A549 (cell line): ENCODE measurements at regions not wholly inside any gene's neighbourhood (a gene's known extent, or its start where the extent isn't known, plus 50 kb on each side); places are given as distances from the start of the nearest gene placed in this dataset.
"Not testable (repeated sequence)": the region's sequence is repeated elsewhere in the genome, so short reads cannot be mapped to it uniquely, and the experiment has no call there.

Source experiments
- ATAC-seq, 2 experiments: fragments of 200-7000 bp in 1 of 2; fragments of >200 bp in 1 of 2; cut with Nextera tagmentation in 1 of 2; cut with Tn5 transposase in 1 of 2; 3 replicates each; pipeline versions ENCODE4 v1.8.0 to v1.9.1; 2018 to 2020; ENCODE audit warnings: mild to moderate bottlenecking in 1 of 2, moderate library complexity in 1 of 2
- CTCF ChIA-PET: fragments of 300-600 bp; sonication (Branson Sonifier 250); formaldehyde crosslinking; extraction: SDS; loops from one replicate; lab custom pipeline; 2021; ENCODE audit warnings: antibody characterized with exemption, inconsistent platforms; lab: Yijun Ruan, JAX
- POLR2A ChIA-PET: fragments of 350-600 bp; formaldehyde crosslinking; extraction: SDS; loops from one replicate; lab custom pipeline; 2021; ENCODE audit warnings: antibody characterized with exemption, inconsistent platforms; lab: Yijun Ruan, JAX
- DNase-seq, 2 experiments: peaks; one replicate each; pipeline versions ENCODE4 v3.0.0 to v3.0.0-alpha.2; 2011 to 2016; ENCODE audit warnings: low read depth in 1 of 2, low spot score in 1 of 2
- FAIRE-seq: peaks from 2 replicates; lab custom pipeline; 2011; peaks lifted over from hg19 to GRCh38; lab: Jason Lieb, UNC
- H3K27ac ChIP-seq, 2 experiments: fragments of >200 bp; sonication (Bioruptor Twin); formaldehyde crosslinking; 3 replicates each; pipeline ENCODE4 v1.5.1; 2016 to 2017
- H3K4me1 ChIP-seq: fragments of >200 bp; sonication (Bioruptor Twin); formaldehyde crosslinking; 3 replicates; pipeline ENCODE4 v1.6.1; 2016
- H3K4me2 ChIP-seq: fragments of >200 bp; sonication (Bioruptor Twin); formaldehyde crosslinking; 3 replicates; pipeline ENCODE4 v1.6.1; 2016
- H3K4me3 ChIP-seq: fragments of >200 bp; sonication (Bioruptor Twin); formaldehyde crosslinking; 3 replicates; pipeline ENCODE4 v1.5.1; 2016
- H3K9me3 ChIP-seq: fragments of >200 bp; sonication (Bioruptor Twin); formaldehyde crosslinking; 3 replicates; pipeline ENCODE4 v1.6.1; 2016
- BHLHE40 ChIP-seq: IDR thresholded peaks from 2 replicates; pipeline ENCODE4 v1.6.1; 2012; ENCODE audit warnings: low read depth, low read length, inconsistent platforms
- CEBPB ChIP-seq, 2 experiments: fragments of >200 bp in 1 of 2; sonication (Bioruptor Twin) in 1 of 2; formaldehyde crosslinking in 1 of 2; IDR thresholded peaks; 2 replicates each; pipeline ENCODE4 v1.6.1; 2012 to 2016
- CHD2 ChIP-seq: fragments of 150-350 bp; IDR thresholded peaks from 2 replicates; pipeline ENCODE4 v1.6.1; 2014; ENCODE audit warnings: low read length; ENCODE audit not compliant: partially characterized antibody
- EHF ChIP-seq: fragments of 250-450 bp; sonication (Bioruptor Pico); IDR thresholded peaks from 2 replicates; pipeline ENCODE4 v1.5.0; 2020; ENCODE audit warnings: mild to moderate bottlenecking
- EHMT2 ChIP-seq: fragments of 200-600 bp; sonication (generic); IDR thresholded peaks from 2 replicates; pipeline ENCODE4 v1.6.1; 2016; ENCODE audit warnings: antibody characterized with exemption, low read depth, mild to moderate bottlenecking, moderate library complexity
- ESRRA ChIP-seq: fragments of 150-350 bp; IDR thresholded peaks from 2 replicates; pipeline ENCODE4 v1.6.1; 2014; ENCODE audit warnings: mild to moderate bottlenecking, low read length, borderline replicate concordance
- GATA3 ChIP-seq: IDR thresholded peaks from 2 replicates; pipeline ENCODE4 v1.6.1; 2012; ENCODE audit warnings: borderline replicate concordance
- HES2 ChIP-seq: fragments of >200 bp; sonication (Bioruptor Twin); formaldehyde crosslinking; IDR thresholded peaks from 2 replicates; pipeline ENCODE4 v1.6.1; 2016
- HOXB5 ChIP-seq: fragments of 250-450 bp; sonication (Bioruptor Pico); IDR thresholded peaks from 2 replicates; pipeline ENCODE4 v1.5.0; 2020; ENCODE audit warnings: mild to moderate bottlenecking, moderate library complexity
- JUN ChIP-seq, 2 experiments: fragments of >200 bp; sonication (Bioruptor Twin); formaldehyde crosslinking; IDR thresholded peaks; 2 replicates in 1 of 2; 3 replicates in 1 of 2; pipeline ENCODE4 v1.6.1; 2016 to 2017
- JUNB ChIP-seq: fragments of >200 bp; sonication (Bioruptor Twin); formaldehyde crosslinking; IDR thresholded peaks from 2 replicates; pipeline ENCODE4 v1.6.1; 2016
- KDM5A ChIP-seq: fragments of 200-600 bp; sonication (generic); IDR thresholded peaks from 2 replicates; pipeline ENCODE4 v1.6.1; 2016; ENCODE audit warnings: antibody characterized with exemption, mild to moderate bottlenecking
- NPAS2 ChIP-seq: fragments of 250-450 bp; sonication (Bioruptor Pico); IDR thresholded peaks from 2 replicates; pipeline ENCODE4 v1.8.0; 2022; ENCODE audit warnings: mild to moderate bottlenecking, moderate library complexity, borderline replicate concordance
- POLR2AphosphoS2 ChIP-seq: conservative IDR thresholded peaks from 2 replicates; pipeline ENCODE4 v1.6.1; 2012; ENCODE audit warnings: low read length, improper control_type of control experiment, inconsistent platforms
- RCOR1 ChIP-seq: fragments of 150-350 bp; IDR thresholded peaks from 2 replicates; pipeline ENCODE4 v1.6.1; 2014; ENCODE audit warnings: antibody characterized with exemption, low read length, low read depth
- RFX5 ChIP-seq: fragments of 450-650 bp; IDR thresholded peaks from 2 replicates; pipeline ENCODE4 v1.7.1; 2014; ENCODE audit warnings: antibody characterized with exemption, mild to moderate bottlenecking, moderate library complexity
- RNF2 ChIP-seq: fragments of 200-600 bp; sonication (generic); IDR thresholded peaks from 2 replicates; pipeline ENCODE4 v1.6.1; 2016; ENCODE audit warnings: low read depth, mild to moderate bottlenecking, antibody characterized with exemption, moderate library complexity, borderline replicate concordance
- TFCP2L1 ChIP-seq: fragments of 250-450 bp; sonication (Bioruptor Pico); IDR thresholded peaks from 2 replicates; pipeline ENCODE4 v1.5.0; 2021; ENCODE audit warnings: mild to moderate bottlenecking
- TP53 ChIP-seq: fragments of 250-450 bp; sonication (Bioruptor Pico); IDR thresholded peaks from 2 replicates; pipeline ENCODE4 v1.5.0; 2021; ENCODE audit warnings: mild to moderate bottlenecking, moderate library complexity
- ZC3H11A ChIP-seq: fragments of 450-650 bp; IDR thresholded peaks from 2 replicates; pipeline ENCODE4 v1.6.1; 2014; ENCODE audit warnings: antibody characterized with exemption, mild to moderate bottlenecking
- WGBS: methylation state at CpG from one replicate; pipeline ENCODE4 v1.1.6; 2017; ENCODE audit errors: missing lambda C conversion rate; 5-methylcytosine and 5-hydroxymethylcytosine counted together
- TF ChIP-seq, protein P1 (sequence below): fragments of 250-450 bp; sonication (Bioruptor Pico); IDR thresholded peaks from 2 replicates; pipeline ENCODE4 v1.5.0; 2020; ENCODE audit warnings: low read depth, mild to moderate bottlenecking, moderate library complexity

DNA sequence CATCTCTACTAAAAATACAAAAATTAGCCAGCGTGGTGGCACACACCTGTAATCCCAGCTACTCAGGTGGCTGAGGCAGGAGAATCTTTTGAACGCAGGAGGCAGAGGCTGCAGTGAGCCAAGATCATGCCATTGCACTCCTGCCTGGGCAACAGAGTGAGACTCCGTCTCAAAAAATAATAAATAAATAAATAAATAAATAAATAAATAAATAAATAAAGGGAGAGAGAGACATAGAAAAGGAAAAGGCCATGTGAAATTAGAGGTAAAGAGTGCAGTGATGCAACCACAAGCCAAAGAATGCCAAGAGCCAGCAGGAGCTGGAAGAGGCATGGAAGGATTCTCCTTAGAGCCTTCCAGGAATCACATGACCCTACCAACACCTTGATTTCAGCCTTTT lies 107.0 kb upstream of the SRSF6 start:
- H3K4me3 ChIP-seq, H3K4me2 ChIP-seq, CTCF ChIA-PET, H3K9me3 ChIP-seq, DNase-seq, H3K27ac ChIP-seq, FAIRE-seq, POLR2A ChIA-PET, H3K4me1 ChIP-seq, ATAC-seq: not testable (repeated sequence)
- TF ChIP-seq ZC3H11A, result peak; percentile 60
- 13% methylated on average over 3 of the region's 3 CpGs for WGBS

- ChIA-PET POLR2A (no interaction called here), CTCF (no interaction called here)
- Histone ChIP-seq H3K4me1 (no peaks in the 10 kb centered on the region), H3K4me3 (no peak overlapping the region), H3K27ac (no peak overlapping the region), H3K9me3 (no peaks in the 10 kb centered on the region), H3K4me2 (no peak overlapping the region)
- FAIRE-seq, result no peak
- no peak for DNase-seq
- 5% methylated on average over 2 of the region's 2 CpGs for WGBS
- no peak for ATAC-seq
- no peak for TF ChIP-seq NPAS2 (CRISPR knock-in tag)
- no peak for TF ChIP-seq CEBPB (IDR thresholded peaks at IDR 0.05)
- no peak for TF ChIP-seq KDM5A
- TF ChIP-seq ESRRA, result no peak
- no peak for TF ChIP-seq POLR2AphosphoS2
- no peak for TF ChIP-seq JUNB
- no peak for TF ChIP-seq RNF2
- no peak for TF ChIP-seq RFX5
- no peak for TF ChIP-seq RCOR1
- no peak for TF ChIP-seq BHLHE40
- TF ChIP-seq CHD2, result no peak
- TF ChIP-seq JUN (IDR thresholded peaks at IDR 0.05), result no peak
- no peak for TF ChIP-seq EHF
- no peak for TF ChIP-seq TFCP2L1
- TF ChIP-seq HES2, result no peak
- TF ChIP-seq TP53 (CRISPR knock-in tag), result no peak
- TF ChIP-seq GATA3, result no peak
- TF ChIP-seq, protein P1, sequence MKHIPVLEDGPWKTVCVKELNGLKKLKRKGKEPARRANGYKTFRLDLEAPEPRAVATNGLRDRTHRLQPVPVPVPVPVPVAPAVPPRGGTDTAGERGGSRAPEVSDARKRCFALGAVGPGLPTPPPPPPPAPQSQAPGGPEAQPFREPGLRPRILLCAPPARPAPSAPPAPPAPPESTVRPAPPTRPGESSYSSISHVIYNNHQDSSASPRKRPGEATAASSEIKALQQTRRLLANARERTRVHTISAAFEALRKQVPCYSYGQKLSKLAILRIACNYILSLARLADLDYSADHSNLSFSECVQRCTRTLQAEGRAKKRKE (CRISPR knock-in tag), result no peak
Measured at GRCh38 chr20:43349841-43350240, 107.9 kb upstream of the SRSF6 start.

DNA sequence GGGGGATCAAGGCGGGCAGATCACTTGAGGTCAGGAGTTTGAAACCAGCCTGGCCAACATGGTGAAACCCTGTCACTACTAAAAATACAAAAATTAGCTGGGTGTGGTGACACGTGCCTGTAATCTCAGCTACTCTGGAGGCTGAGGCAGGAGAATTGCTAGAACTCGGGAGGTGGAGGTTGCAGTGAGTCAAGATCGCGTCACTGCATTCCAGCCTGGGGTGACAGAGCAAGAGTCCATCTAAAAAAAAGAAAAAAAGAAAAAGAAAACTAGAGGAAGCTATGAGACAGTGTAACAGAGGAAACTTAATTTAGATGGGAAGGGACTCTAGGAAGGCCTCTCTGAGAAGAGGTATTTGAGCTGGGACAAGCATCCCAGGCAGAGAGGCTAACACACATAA lies 109.9 kb upstream of the SRSF6 start:
- H3K27ac ChIP-seq, DNase-seq, FAIRE-seq, H3K4me3 ChIP-seq, H3K9me3 ChIP-seq, ATAC-seq, POLR2A ChIA-PET, H3K4me1 ChIP-seq, CTCF ChIA-PET, H3K4me2 ChIP-seq: not testable (repeated sequence)
- 36% methylated on average over 5 of the region's 5 CpGs for WGBS

- Histone ChIP-seq H3K4me2 (no peak overlapping the region), H3K4me3 (no peak overlapping the region), H3K4me1 (no peaks in the 10 kb centered on the region), H3K27ac (no peak overlapping the region), H3K9me3 (no peaks in the 10 kb centered on the region)
- FAIRE-seq, result no peak
- TF ChIP-seq BHLHE40 (no peak), EHMT2 (no peak), HOXB5 (no peak), KDM5A (no peak)
- TF ChIP-seq, protein P1 (CRISPR knock-in tag), result no peak
- no peak for ATAC-seq
- CTCF ChIA-PET, result no interaction called here
- WGBS, result 13% methylated on average over 8 of the region's 8 CpGs
- POLR2A ChIA-PET, result no interaction called here
- no peak for DNase-seq
Measured at GRCh38 chr20:43345676-43346075, 112.0 kb upstream of the SRSF6 start.
